ENCODE measurements at regions not wholly inside any gene's neighbourhood (a gene's known extent, or its start where the extent isn't known, plus 50 kb on each side); places are given as distances from the start of the nearest gene placed in this dataset.

DNA sequence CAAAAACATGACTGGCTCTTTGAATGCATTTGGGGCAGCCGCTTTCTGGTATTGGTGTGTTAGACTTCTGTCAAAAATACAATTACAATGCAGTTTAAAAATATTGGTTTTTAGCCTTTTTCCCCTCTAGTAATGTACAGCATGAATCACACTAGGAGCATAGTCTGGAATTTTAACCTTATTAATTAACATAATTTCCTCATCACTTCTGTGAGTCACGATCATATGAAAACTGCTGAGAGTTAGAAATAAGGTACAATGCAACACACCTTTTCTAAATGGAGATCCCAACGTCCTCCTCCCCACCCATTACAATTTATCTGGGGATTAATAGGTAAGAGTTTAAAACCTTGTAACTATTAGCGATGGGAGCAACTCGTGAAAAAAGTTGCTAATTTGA, 297.1 kb upstream of the RIMS1 start:
- Histone ChIP-seq H3K9me3 (replicated peaks; ENCODE audit: control insufficient read depth, insufficient read depth, low read length) (no peaks in the 10 kb centered on the region), H3K27ac (ENCODE audit: insufficient read depth, low read depth, low read length) (no peak overlapping the region), H3K4me1 (ENCODE audit: control insufficient read depth, extremely low read depth, insufficient read depth, low read length) (no peaks in the 10 kb centered on the region), H3K79me2 (ENCODE audit: control insufficient read depth, insufficient read depth, low read length) (no peaks in the 10 kb centered on the region), H4K20me1 (replicated peaks; ENCODE audit: control insufficient read depth, extremely low read depth, insufficient read depth, low read length) (no peaks in the 10 kb centered on the region), H3K27me3 (ENCODE audit: control insufficient read depth in 2 of 2, insufficient read depth in 2 of 2, low read length in 2 of 2) (peaks cover 5 to 8% of the 10 kb centered on the region in 2 experiments), H3K9me1 (replicated peaks; ENCODE audit: control insufficient read depth, extremely low read depth, insufficient read depth, low read length) (no peaks in the 10 kb centered on the region), H2AFZ (ENCODE audit: low read depth, low read length) (no peak overlapping the region), H3K4me2 (ENCODE audit: insufficient read depth, low read length) (no peak overlapping the region), H3K9ac (replicated peaks; ENCODE audit: extremely low read depth, insufficient read depth, low read length) (no peak overlapping the region), H3K36me3 (ENCODE audit: control insufficient read depth in 2 of 2, extremely low read depth in 1 of 2, insufficient read depth in 2 of 2, low read length in 2 of 2) (no peaks in the 10 kb centered on the region), H3K4me3 (replicated peaks in 1 of 3; ENCODE audit: insufficient read depth in 1 of 3, low read depth in 1 of 3, low read length in 3 of 3) (no peak overlapping the region)
- POLR2A ChIA-PET = no interaction called here
- DNase-seq (ENCODE audit: low read depth, low spot score) (no peak), FAIRE-seq (no peak)
- CTCF ChIA-PET = no interaction called here
- no peak for TF ChIP-seq JUN (IDR thresholded peaks at IDR 0.05; ENCODE audit: borderline replicate concordance, insufficient read depth, insufficient read length, low read depth)
- intact Hi-C loops (cut with micrococcal nuclease) (no loop called here), dilution Hi-C loops (cut with MboI; ENCODE audit: extremely low pct_ligation_motif_present, low sequenced_read_pairs) (no loop called here)
- BruUV-seq (replicated peaks) = no TSS peak

DNA sequence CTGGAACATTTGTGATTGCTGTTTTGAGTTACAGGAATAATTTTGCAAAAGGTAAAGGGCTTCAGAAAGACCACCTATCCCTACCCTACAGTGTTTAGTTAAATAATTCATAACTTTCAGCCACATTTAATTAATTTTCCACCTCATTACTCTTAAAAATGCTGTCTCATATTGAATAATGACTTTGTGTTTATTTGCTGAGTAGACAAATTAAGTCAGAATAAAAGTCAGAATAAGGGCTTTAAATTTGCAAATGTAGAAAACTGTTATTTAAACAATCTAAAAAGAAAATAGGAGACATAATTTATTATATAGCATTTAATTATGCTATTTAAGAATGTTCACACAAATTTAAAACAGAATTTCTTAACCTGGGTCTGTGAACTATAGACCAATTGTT, 293.7 kb upstream of the RIMS1 start:
- POLR2A ChIA-PET = interaction anchor here (0.6 kb wide), 1 partner anchor 1490 kb away, joined by 8 read pairs; no protein-coding TSS in a partner anchor
- no peaks in the 10 kb centered on the region for H3K36me3 ChIP-seq (ENCODE audit: control insufficient read depth in 2 of 2, extremely low read depth in 1 of 2, insufficient read depth in 2 of 2, low read length in 2 of 2)
- intact Hi-C loops (cut with micrococcal nuclease) = no loop called here
- no peak overlapping the region for H2AFZ ChIP-seq (ENCODE audit: low read depth, low read length)
- H3K27ac ChIP-seq (ENCODE audit: insufficient read depth, low read depth, low read length) = no peak overlapping the region
- no peak overlapping the region for H3K4me2 ChIP-seq (ENCODE audit: insufficient read depth, low read length)
- no peaks in the 10 kb centered on the region for H3K9me1 ChIP-seq (replicated peaks; ENCODE audit: control insufficient read depth, extremely low read depth, insufficient read depth, low read length)
- CTCF ChIA-PET = no interaction called here
- H4K20me1 ChIP-seq (replicated peaks; ENCODE audit: control insufficient read depth, extremely low read depth, insufficient read depth, low read length) = no peaks in the 10 kb centered on the region
- H3K4me1 ChIP-seq (ENCODE audit: control insufficient read depth, extremely low read depth, insufficient read depth, low read length) = no peaks in the 10 kb centered on the region
- DNase-seq (ENCODE audit: low read depth, low spot score) (no peak), FAIRE-seq (no peak)
- dilution Hi-C loops (cut with MboI; ENCODE audit: extremely low pct_ligation_motif_present, low sequenced_read_pairs) = no loop called here
- no peak overlapping the region for H3K9ac ChIP-seq (replicated peaks; ENCODE audit: extremely low read depth, insufficient read depth, low read length)
- TF ChIP-seq JUN (IDR thresholded peaks at IDR 0.05; ENCODE audit: borderline replicate concordance, insufficient read depth, insufficient read length, low read depth) (no peak), GATA2 (IDR thresholded peaks at IDR 0.05; ENCODE audit: insufficient read depth, insufficient read length, low read depth, low read length) (no peak), MYC (IDR thresholded peaks at IDR 0.05; ENCODE audit: low read depth, low read length) (no peak), CTCF (IDR thresholded peaks at IDR 0.05; ENCODE audit: extremely low read depth in 1 of 2, insufficient read depth in 1 of 2, low read depth in 1 of 2, low read length in 2 of 2) (no peak), MAX (IDR thresholded peaks at IDR 0.05; ENCODE audit: insufficient read depth, insufficient read length) (no peak), FOS (IDR thresholded peaks at IDR 0.05; ENCODE audit: borderline replicate concordance, insufficient read depth, low read length) (no peak), POLR2AphosphoS5 (IDR thresholded peaks at IDR 0.05; ENCODE audit: insufficient read depth, low read depth, low read length) (no peak), EZH2 (IDR thresholded peaks at IDR 0.05; ENCODE audit: borderline replicate concordance, low read depth, low read length, severe bottlenecking) (no peak), POLR2A (IDR thresholded peaks at IDR 0.05; ENCODE audit: low read depth, low read length) (no peak)
- no peaks in the 10 kb centered on the region for H3K79me2 ChIP-seq (ENCODE audit: control insufficient read depth, insufficient read depth, low read length)
- peaks cover 5 to 8% of the 10 kb centered on the region in 2 experiments for H3K27me3 ChIP-seq (ENCODE audit: control insufficient read depth in 2 of 2, insufficient read depth in 2 of 2, low read length in 2 of 2)
- BruUV-seq (replicated peaks) = no TSS peak
- no peak overlapping the region for H3K4me3 ChIP-seq (replicated peaks in 1 of 3; ENCODE audit: insufficient read depth in 1 of 3, low read depth in 1 of 3, low read length in 3 of 3)
- no peaks in the 10 kb centered on the region for H3K9me3 ChIP-seq (replicated peaks; ENCODE audit: control insufficient read depth, insufficient read depth, low read length)
